ENCODE measurements at regions not wholly inside any gene's neighbourhood (a gene's known extent, or its start where the extent isn't known, plus 50 kb on each side); places are given as distances from the start of the nearest gene placed in this dataset.

DNA sequence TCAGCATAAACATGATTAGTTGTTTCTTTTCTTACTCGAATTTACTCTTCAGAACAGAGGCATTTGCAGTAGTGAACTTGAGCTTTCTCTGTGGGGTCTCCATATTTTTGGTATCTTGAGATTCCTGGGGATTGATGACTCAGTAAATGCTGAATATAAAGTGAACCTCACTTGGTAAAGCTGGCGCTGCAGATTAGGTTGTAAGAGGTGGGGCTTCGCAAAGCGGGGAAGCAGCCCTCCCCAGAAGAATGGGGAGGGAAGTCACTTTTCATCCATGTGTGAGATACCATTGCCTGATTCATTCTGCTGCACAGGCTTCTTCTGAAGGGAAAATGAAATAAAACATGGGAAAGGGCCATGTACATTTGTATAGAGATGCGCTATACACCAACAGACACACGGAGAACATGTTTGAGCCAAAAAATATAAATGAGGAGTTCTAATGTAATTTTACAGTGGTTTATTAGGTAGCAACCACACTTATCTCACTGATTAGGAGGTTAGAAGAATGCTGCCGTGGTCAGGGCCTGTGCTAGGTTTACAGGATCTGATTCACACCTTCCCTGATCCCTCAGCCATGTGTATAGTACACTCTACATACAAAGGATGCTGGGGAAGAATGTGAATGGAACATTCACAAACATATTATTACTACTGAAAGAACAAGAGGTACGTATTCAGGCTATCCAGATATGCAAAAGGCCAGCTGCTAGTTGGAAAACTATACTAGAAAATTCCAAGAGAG is 63.5 kb downstream of the DNTTIP2 start:
- in situ Hi-C loops (cut with HindIII; ENCODE audit: low sequenced_read_pairs) = loop anchor here (25.0 kb wide), 1 partner anchor 178 kb away; no protein-coding TSS in a partner anchor

DNA sequence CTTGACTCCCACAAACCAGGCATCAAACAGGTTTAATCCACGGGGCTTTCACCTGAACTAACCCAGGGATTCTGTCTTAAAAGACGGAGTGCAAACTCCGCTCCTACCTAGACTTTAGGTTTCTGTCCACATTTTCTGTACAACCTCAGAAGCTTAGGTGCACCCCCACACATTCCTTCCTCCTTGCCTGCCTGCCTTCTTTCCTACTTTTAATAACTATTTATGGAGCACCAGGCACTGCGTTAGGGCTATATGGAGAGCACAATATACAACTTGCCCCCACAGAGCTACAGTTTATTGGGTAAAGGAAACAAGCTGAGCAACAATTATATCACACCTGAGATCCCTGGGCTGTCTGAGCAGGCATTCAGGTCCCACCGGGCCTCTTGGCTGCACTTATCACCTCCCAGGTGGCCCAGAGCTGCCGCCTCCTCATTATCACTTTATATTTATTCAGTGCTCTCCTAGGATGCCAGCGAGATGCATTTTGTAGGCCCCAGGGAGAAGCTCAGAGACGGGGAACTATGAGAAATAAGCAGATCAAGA is 64.1 kb downstream of the DNTTIP2 start:
- in situ Hi-C loops (cut with HindIII; ENCODE audit: low sequenced_read_pairs) = loop anchor here (25.0 kb wide), 1 partner anchor 178 kb away; no protein-coding TSS in a partner anchor

DNA sequence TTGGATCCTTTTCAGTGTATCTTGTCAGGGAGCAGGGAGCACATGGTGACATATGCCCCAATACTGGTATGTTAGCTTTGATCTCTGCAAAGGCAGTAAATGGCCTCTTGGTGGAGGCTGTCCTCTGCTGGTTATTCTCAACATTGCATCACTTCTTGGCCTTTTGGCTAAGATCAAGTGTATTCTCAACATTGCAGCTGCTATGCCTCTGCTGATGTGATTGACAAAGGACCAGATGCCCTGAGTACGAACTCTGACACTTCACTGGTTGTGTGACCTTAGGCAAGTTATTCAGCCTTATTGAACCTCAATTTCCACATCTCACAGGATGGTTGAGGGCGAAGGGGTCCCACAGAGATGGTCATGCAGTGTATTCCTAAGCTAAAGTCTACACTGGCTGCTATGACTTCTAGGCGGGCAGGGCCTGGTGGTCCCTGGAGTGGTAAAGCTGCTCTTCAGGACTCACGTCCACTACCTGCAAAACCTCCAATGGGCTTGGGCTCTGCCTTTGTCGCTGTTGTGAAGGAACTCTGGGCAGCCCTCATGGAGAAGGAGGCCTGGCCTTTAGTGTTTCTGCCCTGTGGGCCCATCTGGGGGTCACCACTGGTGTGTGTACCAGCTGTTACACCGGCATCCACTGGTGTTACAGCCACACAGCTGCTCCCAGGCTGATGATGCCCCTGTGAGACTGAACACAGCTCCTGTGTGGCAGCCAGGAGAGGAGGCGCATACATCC is 64.8 kb downstream of the DNTTIP2 start:
- in situ Hi-C loops (cut with HindIII; ENCODE audit: low sequenced_read_pairs) = loop anchor here (25.0 kb wide), 1 partner anchor 177 kb away; no protein-coding TSS in a partner anchor

DNA sequence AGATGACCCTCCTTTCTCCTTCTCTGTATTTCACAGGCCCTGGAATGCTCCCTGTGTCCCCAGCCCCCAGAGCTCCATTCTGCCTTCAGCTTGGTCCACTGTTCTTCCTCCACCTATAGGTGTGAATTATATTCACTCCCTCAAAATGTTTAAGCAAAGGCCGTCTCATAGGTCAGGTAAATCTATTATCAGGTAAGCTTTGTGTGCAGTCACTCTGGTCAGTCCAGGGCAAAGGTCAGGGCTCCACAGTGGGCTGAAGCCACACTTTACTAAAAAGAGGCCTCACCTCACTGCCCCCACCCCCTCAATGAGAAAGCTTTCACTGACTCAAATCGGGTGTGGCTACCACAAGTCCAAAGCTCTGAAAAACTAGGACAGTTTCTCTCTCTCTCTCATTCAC is 65.9 kb downstream of the DNTTIP2 start:
- in situ Hi-C loops (cut with HindIII; ENCODE audit: low sequenced_read_pairs) = loop anchor here (25.0 kb wide), 1 partner anchor 176 kb away; no protein-coding TSS in a partner anchor

DNA sequence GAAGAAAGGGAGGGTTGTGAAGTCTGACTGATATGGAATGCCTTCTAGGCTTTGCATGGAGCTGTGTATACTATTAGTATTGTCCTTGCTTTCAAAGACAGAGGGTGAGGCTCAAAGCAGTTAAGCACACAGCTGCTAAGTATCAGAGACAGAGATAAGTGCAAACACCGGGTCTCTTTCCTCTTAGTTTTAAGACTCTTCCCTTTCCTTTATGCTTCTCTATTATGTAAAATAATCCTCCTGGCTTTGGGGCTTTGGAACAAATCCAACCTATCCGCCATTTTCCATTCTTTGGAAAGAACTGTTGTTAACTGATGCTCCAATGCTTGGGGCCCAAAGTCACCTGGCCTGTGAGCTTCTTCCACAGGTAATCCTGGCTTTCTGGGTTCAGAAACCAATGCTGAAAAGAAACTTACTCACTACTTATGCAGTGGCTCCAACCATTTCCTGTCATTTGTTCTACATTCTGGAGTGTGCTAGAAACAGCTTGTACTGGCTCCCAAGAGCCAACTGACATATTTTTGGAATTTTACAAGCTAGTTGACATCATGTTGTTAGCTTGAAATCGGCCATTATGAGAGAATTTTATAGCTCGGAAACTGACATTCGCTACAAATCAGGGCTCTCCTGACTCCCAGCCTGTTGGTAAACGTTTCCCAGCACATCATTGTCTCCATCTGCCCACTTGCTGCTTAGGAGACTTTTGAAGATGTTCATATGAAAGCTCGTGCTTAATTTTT is 67.5 kb downstream of the DNTTIP2 start:
- in situ Hi-C loops (cut with HindIII; ENCODE audit: low sequenced_read_pairs) = loop anchor here (25.0 kb wide), 1 partner anchor 174 kb away; no protein-coding TSS in a partner anchor

DNA sequence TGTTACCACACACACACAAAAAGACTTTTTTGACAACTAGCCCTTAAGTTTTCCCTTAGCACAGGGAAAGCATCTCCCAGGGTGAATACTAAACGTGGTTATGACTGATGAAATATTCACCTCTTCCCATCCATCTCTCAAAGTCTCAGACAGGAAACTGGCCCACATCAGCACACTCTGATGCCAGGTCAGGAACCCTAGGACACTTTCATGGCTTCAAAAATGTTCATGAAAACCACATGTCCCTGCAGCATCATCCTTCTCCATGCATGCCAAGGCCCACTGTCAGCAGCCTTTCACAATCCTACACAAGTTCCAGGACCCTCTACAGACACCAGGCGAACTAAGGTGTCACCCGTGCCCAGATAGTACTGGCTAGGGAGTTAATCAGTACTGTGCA is 68.7 kb downstream of the DNTTIP2 start:
- in situ Hi-C loops (cut with HindIII; ENCODE audit: low sequenced_read_pairs) = loop anchor here (25.0 kb wide), 1 partner anchor 173 kb away; no protein-coding TSS in a partner anchor

DNA sequence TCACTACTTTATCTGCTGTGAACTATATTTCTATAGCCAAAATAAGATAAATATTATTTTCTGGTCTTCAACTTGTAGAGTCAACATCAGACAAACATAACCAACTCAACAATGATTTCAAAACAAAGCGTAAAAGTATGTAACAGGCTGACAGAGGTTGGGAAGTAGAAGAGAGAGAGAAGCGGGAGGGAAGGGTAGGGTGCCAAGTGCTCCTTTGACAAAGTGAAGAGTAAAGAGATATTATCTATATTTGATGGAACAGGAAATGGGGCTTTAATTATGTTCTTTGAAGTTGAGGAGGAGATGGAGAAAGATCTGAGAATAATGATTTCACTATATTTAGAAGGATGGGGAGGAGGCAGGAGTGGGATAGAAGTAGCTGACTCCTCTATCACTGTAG is 70.1 kb downstream of the DNTTIP2 start:
- in situ Hi-C loops (cut with HindIII; ENCODE audit: low sequenced_read_pairs) = loop anchor here (25.0 kb wide), 1 partner anchor 172 kb away; no protein-coding TSS in a partner anchor

DNA sequence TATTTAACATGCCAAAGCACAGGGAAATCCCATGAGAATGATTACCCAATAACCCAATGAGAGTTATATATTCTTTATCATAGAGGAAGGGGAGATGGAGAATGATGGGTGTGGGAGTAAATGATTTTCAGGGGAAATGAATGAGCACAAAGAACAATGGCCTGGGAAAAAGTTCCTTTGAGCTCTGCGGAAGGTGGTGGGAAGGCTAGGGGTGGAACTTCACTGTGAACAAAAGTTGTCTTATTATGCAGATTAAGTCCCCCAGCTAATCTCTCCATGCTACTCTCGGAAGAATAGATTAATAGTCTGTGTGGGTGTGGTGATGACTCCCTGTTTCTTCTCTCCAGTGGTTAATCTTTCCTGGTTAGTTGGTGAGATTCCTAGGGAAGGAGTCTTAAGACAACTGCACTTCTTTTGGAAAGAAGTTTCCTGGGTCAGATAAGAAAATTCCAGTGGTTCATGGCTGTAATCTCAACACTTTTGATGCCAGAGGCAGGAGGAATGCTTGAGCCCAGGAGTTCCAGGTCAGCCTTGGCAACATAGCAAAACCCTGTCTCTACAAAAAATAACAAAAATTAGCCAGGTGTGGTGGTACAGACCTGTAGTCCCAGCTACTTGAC is 71.6 kb downstream of the DNTTIP2 start:
- in situ Hi-C loops (cut with HindIII; ENCODE audit: low sequenced_read_pairs) = loop anchor here (25.0 kb wide), 1 partner anchor 170 kb away; no protein-coding TSS in a partner anchor

DNA sequence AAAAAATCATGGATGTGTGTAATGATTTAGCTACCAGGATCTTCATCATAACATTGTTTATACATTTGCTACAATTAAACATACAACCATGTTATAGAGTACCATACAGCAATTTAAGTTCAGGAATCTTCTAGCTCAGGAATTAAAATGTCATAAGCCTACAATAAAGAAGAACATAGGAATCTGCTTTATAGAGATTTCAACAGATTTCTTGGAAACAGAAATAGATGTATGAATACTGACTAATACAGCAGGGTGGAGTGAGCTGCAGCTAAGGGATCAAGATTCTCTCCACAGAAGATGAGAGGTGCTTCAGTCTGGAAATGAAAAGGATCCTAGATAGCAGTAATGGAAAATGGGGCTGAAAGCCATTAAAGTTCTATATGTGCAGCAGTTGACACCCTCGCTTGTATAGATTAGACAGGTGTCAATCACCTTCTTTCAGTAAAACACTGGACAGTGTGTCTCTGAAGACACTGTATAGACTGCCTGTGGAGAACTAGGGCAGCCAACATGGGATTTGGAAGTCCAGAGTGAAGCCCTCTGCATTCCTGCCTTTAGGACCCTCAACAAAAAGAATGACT is 73.9 kb downstream of the DNTTIP2 start:
- in situ Hi-C loops (cut with HindIII; ENCODE audit: low sequenced_read_pairs) = loop anchor here (25.0 kb wide), 1 partner anchor 168 kb away; no protein-coding TSS in a partner anchor

DNA sequence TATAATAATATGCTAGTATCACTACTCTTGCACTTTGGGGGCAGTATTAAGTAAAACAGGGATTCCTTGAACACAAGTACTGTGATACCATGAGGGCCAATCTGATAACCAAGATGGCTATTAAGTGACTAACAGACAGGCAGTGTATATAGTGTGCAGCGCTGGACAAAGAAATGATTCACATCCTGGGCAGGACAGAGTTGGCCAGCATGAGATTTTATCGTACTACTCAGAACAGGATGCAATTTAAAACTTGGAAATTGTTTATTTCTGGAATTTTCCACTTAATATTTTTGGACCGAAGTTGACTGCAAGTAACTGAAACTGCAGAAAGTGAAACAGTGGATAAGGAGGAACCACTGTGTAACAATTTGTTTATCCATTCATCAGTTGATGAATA is 74.6 kb downstream of the DNTTIP2 start:
- in situ Hi-C loops (cut with HindIII; ENCODE audit: low sequenced_read_pairs) = loop anchor here (25.0 kb wide), 1 partner anchor 167 kb away; no protein-coding TSS in a partner anchor

DNA sequence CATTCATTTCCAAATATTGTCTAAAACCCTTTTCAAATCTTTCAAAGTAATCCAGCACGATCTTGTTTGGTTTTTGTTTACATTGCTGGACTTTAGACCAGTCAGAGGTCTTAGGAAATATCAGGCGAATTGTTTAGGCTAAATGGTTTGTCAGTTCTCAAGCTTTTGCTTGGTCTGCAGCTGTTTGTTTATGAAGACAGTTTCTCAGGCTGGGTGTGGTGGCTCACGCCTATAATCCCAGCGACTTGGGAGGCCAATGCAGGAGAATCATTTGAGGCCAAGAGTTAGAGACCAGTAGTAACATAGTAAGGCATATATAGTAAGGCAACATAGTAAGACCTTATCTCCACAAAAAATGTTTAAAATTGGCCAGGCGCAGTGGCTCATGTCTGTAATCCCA is 77.5 kb downstream of the DNTTIP2 start:
- in situ Hi-C loops (cut with HindIII; ENCODE audit: low sequenced_read_pairs) = loop anchor here (25.0 kb wide), 1 partner anchor 164 kb away; no protein-coding TSS in a partner anchor

DNA sequence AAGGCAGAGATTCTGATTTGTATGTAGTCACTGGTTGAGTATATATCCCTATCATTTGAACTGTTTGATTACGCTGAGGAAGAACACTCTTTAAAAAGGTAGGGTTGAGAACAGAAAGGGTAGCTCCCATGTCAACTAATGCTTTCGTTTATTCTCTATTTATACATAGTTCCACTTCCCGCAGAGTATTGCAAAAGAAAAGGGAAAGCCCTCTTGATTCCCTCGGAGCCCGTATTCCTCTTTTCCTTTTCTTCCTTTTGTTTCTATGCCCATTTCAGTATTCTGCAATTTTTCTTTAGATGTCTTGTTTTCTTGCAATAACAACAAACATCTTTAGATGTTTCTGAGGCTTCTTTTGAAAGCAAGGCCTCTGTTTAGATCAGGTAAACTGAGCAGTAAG is 78.2 kb downstream of the DNTTIP2 start:
- in situ Hi-C loops (cut with HindIII; ENCODE audit: low sequenced_read_pairs) = loop anchor here (25.0 kb wide), 1 partner anchor 164 kb away; no protein-coding TSS in a partner anchor

DNA sequence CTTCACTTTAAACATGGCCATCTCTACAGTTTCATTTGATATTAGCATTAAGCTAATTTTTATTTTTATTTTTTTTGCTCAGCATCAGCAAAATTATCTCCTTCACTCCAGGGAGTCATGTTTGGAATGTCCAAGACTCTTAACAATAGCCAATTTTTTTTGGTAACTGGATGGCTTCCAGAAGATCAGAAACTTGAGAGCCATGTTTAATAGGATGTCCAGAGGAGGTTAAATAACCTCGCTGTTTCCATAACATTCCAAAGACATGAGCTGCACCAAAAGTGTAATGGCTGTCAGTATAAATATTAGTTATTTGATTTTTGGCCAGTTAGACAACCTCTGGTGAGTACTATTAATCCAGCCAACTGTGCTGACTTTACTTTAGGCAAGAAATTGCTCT is 80.7 kb downstream of the DNTTIP2 start:
- in situ Hi-C loops (cut with HindIII; ENCODE audit: low sequenced_read_pairs) = no loop called here

DNA sequence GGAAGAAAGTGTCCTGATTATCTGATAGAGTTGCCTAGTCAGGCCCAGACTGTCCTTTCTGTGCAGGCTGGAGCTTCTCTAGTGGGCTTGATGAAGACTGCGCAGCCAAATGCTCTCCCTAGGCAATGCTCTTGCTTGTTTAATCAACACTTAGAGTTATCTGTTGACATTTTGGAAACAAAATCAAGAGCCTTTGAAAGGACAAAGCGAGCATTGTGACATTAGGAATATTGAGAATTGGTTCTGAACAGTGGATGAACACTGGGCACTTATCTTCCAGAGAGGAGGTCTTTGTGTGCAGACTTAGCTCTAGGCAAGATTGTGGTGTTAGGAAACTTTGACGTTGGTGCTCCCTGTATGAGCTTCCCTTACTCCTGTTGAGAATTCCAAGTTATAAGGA is 94.5 kb downstream of the DNTTIP2 start:
- in situ Hi-C loops (cut with HindIII; ENCODE audit: low sequenced_read_pairs) = no loop called here

DNA sequence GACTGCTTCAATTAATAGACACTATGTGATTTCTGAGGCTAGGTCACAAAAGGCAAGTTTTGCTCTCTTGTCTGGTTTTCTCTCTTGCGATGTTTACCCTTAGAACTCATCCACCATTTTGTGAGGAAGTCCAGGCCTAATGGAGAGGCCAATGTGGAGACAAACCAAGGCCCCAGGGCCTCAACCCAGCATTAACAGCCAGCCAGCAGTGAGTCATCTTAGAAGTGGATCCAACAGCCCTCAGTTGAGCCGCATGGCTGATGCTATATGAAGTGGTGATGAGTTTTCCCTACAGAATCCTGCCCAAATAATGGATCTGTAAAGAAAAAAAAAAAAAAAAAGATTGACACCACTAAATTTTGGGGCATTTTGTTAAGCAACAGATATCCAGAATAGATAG is 95.1 kb downstream of the DNTTIP2 start:
- in situ Hi-C loops (cut with HindIII; ENCODE audit: low sequenced_read_pairs) = no loop called here

DNA sequence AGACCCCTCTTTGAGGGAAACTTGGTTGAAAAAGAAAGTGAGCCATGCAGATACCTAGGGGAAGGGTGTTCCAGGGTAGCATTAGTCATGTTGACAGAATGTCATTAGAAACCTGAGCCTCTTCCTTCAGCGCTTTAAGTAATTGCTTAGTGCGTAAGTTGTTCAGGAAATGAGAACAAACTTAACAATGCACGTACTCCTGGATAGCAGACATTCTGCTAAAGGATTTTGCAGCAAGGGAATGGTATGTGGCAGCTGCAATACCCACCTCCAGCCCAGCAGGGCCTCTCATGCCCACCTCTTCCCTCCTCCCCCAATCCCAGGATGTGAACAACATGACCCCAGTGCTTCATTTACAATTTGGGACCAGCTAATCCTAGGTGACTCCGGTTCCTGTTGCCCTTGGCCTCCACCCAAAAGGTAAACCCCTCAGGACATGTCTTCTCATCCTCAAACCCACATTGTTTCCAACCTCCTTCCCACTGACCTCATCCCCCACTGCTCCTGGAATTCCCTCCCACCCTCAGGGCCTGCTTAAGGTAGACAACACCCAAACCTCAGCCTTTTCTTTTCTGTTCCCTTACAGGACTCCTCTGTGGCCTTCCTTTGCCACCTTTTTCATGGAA is 98.0 kb upstream of the BCAR3 start:
- in situ Hi-C loops (cut with HindIII; ENCODE audit: low sequenced_read_pairs) = no loop called here

DNA sequence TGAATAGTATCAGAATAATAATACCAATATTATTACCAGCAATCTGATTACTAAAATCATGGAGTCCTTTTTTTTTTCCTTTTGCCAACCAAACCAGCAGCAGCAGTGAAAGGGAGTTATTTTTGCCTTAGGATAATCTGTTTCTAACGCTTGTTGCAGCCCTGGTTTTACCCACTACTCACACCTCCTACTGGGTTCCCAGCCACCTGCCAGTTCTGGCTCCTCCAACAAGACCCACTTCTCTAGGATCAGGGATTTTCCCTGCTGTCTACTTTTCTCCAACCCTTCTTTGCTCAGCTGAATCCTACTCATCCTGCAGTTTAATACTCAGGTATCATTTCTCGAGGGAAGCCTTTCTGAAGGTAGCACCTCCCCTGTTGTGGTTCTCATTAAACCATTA is 96.8 kb upstream of the BCAR3 start:
- in situ Hi-C loops (cut with HindIII; ENCODE audit: low sequenced_read_pairs) = no loop called here

DNA sequence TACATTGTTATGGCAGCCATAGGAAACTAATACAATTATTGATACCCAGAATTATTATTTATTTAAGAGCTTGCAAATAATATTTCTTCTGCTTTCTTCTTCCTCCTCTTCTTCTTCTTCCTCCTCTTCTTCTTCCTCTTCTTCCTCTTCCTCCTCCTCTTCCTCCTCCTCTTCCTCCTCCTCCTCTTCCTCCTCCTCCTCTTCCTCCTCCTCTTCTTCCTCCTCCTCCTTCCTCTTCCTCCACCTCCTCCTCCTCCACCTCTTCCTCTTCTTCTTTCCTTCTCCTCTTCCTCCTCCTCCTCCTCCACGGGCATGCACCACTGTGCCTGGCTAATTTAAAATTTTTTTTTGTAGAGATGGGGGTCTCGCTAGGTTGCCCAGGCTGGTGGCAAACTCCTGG is 95.6 kb upstream of the BCAR3 start:
- in situ Hi-C loops (cut with HindIII; ENCODE audit: low sequenced_read_pairs) = no loop called here

DNA sequence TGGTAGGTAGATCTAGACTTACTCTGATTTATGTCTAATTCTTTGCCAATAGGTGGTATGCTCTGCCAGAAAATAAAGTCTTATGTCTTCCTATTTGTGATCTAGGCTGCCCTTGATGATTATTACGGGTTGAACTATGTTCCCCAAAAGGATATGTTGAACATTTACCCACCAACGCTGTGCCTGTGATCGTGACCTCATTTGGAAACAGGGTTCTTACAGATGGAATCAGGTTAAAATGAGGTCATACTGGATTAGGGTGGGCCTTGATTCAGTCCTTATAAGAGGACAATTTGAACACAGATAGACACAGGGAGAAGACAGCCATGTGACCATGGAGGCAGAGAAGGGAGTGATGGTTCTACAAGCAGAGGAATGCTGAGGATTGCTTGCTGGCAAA is 95.1 kb upstream of the BCAR3 start:
- in situ Hi-C loops (cut with HindIII; ENCODE audit: low sequenced_read_pairs) = no loop called here
